Spleen (tissue), 11 donors: ENCODE measurements at regions not wholly inside any gene's neighbourhood (a gene's known extent, or its start where the extent isn't known, plus 50 kb on each side); places are given as distances from the start of the nearest gene placed in this dataset.

Source experiments
- DNase-seq: peaks from one replicate; pipeline ENCODE4 v3.0.0-alpha.2; 2020
- H3K27ac ChIP-seq, 8 donors: fragments of 200-600 bp; sonication (generic) in 7 of 8; 1 replicate in 4 of 8; 2 replicates in 4 of 8; pipeline versions ENCODE4 v1.5.0 to v1.8.0; 2016 to 2021; ENCODE audit warnings: inconsistent platforms in 4 of 8, mild to moderate bottlenecking in 4 of 8, moderate library complexity in 1 of 8
- H3K27me3 ChIP-seq, 7 donors: fragments of 200-600 bp; sonication (generic) in 6 of 7; replicated peaks in 1 of 7; 1 replicate in 4 of 7; 2 replicates in 3 of 7; pipeline versions ENCODE4 v1.5.0 to v1.8.0; 2016 to 2021; ENCODE audit warnings: inconsistent platforms in 3 of 7, mild to moderate bottlenecking in 1 of 7
- H3K36me3 ChIP-seq, 6 donors: fragments of 200-600 bp; sonication (generic) in 5 of 6; 1 replicate in 4 of 6; 2 replicates in 2 of 6; pipeline versions ENCODE4 v1.5.0 to v1.8.0; 2016 to 2021; ENCODE audit warnings: inconsistent platforms in 2 of 6
- H3K4me1 ChIP-seq, 6 donors: fragments of 200-600 bp; sonication (generic) in 5 of 6; 1 replicate in 3 of 6; 2 replicates in 3 of 6; pipeline versions ENCODE4 v1.5.0 to v1.8.0; 2016 to 2021; ENCODE audit warnings: inconsistent platforms in 3 of 6
- H3K4me3 ChIP-seq, 8 donors: fragments of 200-600 bp; sonication (generic) in 7 of 8; 1 replicate in 4 of 8; 2 replicates in 4 of 8; pipeline versions ENCODE4 v1.5.0 to v1.8.0; 2016 to 2021; ENCODE audit warnings: inconsistent platforms in 4 of 8, mild to moderate bottlenecking in 4 of 8, moderate library complexity in 2 of 8
- H3K9me3 ChIP-seq, 8 donors: fragments of 200-600 bp; sonication (generic) in 7 of 8; 1 replicate in 4 of 8; 2 replicates in 4 of 8; pipeline versions ENCODE4 v1.5.0 to v1.8.0; 2016 to 2021; ENCODE audit warnings: inconsistent platforms in 4 of 8
- POLR2A ChIP-seq, 3 donors: fragments of 450-650 bp; IDR thresholded peaks; one replicate each; pipeline ENCODE4 v1.5.1; 2017; ENCODE audit warnings: antibody characterized with exemption in 3 of 3, mild to moderate bottlenecking in 1 of 3
- POLR2AphosphoS5 ChIP-seq, 3 donors: sonication (generic); formaldehyde crosslinking; IDR thresholded peaks; one replicate each; pipeline ENCODE4 v1.5.1; 2017; ENCODE audit warnings: antibody characterized with exemption in 3 of 3
- WGBS, 5 donors: extraction: QIAGEN DNeasy Blood & Tissue Kit in 3 of 5; methylation state at CpG; one replicate each; pipeline versions ENCODE4 v1.1.5 to v1.1.7; 2013 to 2018; 5-methylcytosine and 5-hydroxymethylcytosine counted together
- intact Hi-C: fragments of 100-400 bp; cut with DNase I; formaldehyde crosslinking; loops from one replicate; pipeline ENCODE4 v1.15.0; 2023; ENCODE audit warnings: low total_unique reads
- TF ChIP-seq, protein P1 (sequence below), 11 experiments: fragments of 200-600 bp in 7 of 11; fragments of 450-650 bp in 4 of 11; sonication (generic) in 4 of 11; IDR thresholded peaks in 8 of 11; conservative IDR thresholded peaks in 3 of 11; 1 replicate in 7 of 11; 2 replicates in 4 of 11; pipeline versions ENCODE4 v1.4.0 to v1.8.0; 2016 to 2021; ENCODE audit warnings: antibody characterized with exemption in 11 of 11, inconsistent platforms in 4 of 11, mild to moderate bottlenecking in 1 of 11
- donor health status: healthy with polysubstance abuse.
- donor health status: DM: no; HTN: no; CAD: no; lungs with moderate emphysema.
- donor health status: DM: no; HTN: no; CAD: no.
- donor health status: Bipolar disorder and iron deficiency.
- donor health status: healthy.
- donor health status: DM: no; HTN: no; CAD: no.
- donor health status: DM: yes; HTN: yes; CAD: no.

DNA sequence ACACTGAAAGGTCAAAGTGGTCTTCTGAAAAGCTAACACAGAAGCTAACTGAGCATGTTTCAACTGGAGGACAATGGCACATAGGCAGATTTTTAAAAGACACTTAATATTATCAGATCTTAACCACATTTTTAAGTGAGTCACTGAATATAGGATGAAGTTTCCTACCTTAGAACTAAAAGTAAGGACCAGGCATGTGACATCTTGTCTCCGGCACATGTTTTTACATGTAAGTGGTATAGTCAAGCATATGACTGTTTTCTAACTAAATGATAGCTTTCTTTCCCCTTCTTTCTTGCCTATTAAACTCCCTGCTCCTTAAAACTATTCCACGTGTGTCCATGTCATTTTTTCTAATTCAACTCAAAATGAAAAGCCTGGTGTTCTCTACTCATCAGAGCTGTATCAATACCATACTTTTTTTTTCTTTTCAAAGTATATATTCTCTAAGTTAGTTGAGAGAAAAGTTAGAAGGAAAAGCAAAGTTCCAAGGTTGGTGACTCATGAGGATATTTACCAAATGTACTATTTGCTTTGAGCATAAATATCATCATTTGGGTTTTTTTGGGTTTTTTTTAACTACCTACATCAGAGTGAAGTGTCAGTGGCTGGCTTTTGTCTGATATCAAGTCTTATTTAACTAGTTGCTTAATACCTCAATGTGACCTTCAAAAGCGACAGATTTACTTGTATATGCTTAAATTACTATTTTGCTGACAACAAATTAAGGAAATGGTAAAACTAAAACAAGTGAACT is 127.5 kb downstream of the CRPPA start:
- Histone ChIP-seq H3K9me3 (no peaks in the 10 kb centered on the region), H3K4me1 (no peaks in the 10 kb centered on the region), H3K4me3 (no peak overlapping the region), H3K27me3 (no peaks in the 10 kb centered on the region), H3K27ac (no peak overlapping the region), H3K36me3 (no peaks in the 10 kb centered on the region)
- DNase-seq: no peak
- TF ChIP-seq POLR2A (IDR thresholded peaks at IDR 0.05) (no peak), POLR2AphosphoS5 (IDR thresholded peaks at IDR 0.05) (no peak)
- TF ChIP-seq, protein P1, sequence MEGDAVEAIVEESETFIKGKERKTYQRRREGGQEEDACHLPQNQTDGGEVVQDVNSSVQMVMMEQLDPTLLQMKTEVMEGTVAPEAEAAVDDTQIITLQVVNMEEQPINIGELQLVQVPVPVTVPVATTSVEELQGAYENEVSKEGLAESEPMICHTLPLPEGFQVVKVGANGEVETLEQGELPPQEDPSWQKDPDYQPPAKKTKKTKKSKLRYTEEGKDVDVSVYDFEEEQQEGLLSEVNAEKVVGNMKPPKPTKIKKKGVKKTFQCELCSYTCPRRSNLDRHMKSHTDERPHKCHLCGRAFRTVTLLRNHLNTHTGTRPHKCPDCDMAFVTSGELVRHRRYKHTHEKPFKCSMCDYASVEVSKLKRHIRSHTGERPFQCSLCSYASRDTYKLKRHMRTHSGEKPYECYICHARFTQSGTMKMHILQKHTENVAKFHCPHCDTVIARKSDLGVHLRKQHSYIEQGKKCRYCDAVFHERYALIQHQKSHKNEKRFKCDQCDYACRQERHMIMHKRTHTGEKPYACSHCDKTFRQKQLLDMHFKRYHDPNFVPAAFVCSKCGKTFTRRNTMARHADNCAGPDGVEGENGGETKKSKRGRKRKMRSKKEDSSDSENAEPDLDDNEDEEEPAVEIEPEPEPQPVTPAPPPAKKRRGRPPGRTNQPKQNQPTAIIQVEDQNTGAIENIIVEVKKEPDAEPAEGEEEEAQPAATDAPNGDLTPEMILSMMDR (IDR thresholded peaks at IDR 0.05 in 8 of 11, conservative IDR thresholded peaks at IDR 0.05 in 3 of 11): no peak
- intact Hi-C loops: no loop called here
- 82 to 88% (median 88%) methylated on average over 3 of the region's 3 CpGs for WGBS, 5 donors

DNA sequence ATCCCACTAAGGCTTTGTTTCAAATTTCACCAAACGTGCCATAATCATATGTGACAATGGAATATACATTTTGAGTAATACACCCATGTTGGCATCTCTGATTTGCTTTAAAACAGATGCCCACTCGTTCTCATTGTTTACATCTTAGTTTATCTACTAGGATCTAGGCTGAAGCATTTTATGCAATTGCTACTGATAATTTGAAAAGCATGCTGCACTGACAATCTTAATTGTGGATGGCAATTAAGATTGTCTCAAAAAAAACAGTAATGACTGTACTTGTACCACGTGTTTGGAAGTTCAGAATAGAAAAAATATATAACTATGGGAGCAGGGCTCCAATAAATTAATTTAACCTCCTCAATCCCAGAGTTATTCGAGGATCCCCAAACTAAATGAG is 136.8 kb downstream of the CRPPA start:
- intact Hi-C loops: no loop called here
- Histone ChIP-seq H3K27ac (no peak overlapping the region), H3K36me3 (no peaks in the 10 kb centered on the region), H3K9me3 (no peaks in the 10 kb centered on the region), H3K4me1 (no peaks in the 10 kb centered on the region), H3K27me3 (no peaks in the 10 kb centered on the region), H3K4me3 (no peak overlapping the region)
- 67 to 81% (median 73%) methylated on average over 4 of the region's 4 CpGs for WGBS, 5 donors
- no peak for DNase-seq
- TF ChIP-seq POLR2A (IDR thresholded peaks at IDR 0.05): no peak
- TF ChIP-seq POLR2AphosphoS5 (IDR thresholded peaks at IDR 0.05): no peak
- TF ChIP-seq, protein P1 (IDR thresholded peaks at IDR 0.05 in 8 of 11, conservative IDR thresholded peaks at IDR 0.05 in 3 of 11): no peak

DNA sequence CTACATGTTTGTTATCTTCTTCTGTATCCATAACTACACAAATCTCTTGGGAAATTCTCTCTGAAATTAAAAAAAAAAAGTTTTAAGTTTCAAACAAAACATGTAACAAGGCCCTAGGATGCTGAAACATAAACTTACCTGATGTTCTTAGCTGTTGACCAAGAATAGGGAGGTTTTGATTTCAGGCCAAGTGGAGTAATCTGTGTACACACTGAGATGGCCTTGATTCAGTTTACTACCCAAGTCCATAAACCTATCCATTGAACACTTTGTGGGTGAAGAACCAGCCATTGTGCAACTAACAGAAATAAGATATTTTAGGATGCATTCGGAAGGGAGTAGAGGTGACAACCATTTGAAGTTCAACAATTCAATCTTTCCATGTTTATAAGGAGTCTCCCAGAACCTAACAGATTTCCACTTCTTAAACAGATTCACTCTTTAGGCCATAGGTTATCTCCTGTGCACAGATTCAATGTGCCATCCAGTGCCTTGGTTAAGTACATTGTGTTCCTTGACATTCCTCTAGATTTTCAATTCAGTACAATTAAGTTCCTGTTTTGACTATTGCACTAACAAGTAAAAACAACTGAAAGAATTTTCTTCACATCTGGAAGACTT is 143.1 kb downstream of the CRPPA start:
- H3K4me3 ChIP-seq: no peak overlapping the region
- TF ChIP-seq, protein P1 (IDR thresholded peaks at IDR 0.05 in 8 of 11, conservative IDR thresholded peaks at IDR 0.05 in 3 of 11): no peak
- TF ChIP-seq POLR2A (IDR thresholded peaks at IDR 0.05) (no peak), POLR2AphosphoS5 (IDR thresholded peaks at IDR 0.05) (no peak)
- WGBS, 5 donors: 86 to 95% (median 93%) methylated on average over 1 of the region's 1 CpG
- no peaks in the 10 kb centered on the region for H3K9me3 ChIP-seq
- no peak for DNase-seq
- no peaks in the 10 kb centered on the region for H3K36me3 ChIP-seq
- no peak overlapping the region for H3K27ac ChIP-seq
- H3K27me3 ChIP-seq: no peaks in the 10 kb centered on the region
- intact Hi-C loops: no loop called here
- no peaks in the 10 kb centered on the region for H3K4me1 ChIP-seq

DNA sequence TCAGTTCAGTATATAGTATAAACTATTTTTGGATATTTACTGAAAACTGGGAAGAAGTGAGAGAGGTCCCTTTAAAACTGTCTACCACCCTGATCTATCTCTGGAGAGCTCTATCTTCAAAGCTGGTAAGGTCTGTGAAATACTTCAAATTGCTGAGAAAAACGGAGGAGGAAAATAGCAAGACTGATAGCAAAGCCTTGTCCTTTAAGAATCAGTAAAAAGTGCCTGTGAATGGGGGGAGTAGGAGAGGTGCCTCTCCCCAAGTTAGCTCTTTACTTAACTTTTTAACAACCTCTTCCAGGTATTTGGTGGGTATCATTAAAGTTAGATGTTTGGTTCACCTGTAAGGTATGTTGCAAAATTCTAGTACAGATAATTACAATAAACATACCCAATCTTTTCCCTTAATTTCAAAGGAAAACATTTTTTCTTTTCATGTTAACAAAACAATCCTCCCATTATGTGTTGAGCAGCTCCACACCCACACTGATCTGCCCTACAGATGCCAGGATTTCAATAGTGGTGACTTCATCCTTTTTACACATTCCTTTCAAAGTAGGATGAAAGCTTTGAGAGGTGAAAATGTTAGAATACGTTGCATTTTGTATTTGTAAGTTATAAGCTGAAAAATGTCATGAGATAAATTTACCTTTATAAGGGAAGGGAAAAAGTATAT is 149.2 kb downstream of the CRPPA start:
- intact Hi-C loops: no loop called here
- 54 to 74% (median 68%) methylated on average over 2 of the region's 2 CpGs for WGBS, 5 donors

More for the DNA sequence above, 149.2 kb downstream of the CRPPA start:
- TF ChIP-seq POLR2A (IDR thresholded peaks at IDR 0.05) (no peak), POLR2AphosphoS5 (IDR thresholded peaks at IDR 0.05) (no peak)
- TF ChIP-seq, protein P1 (IDR thresholded peaks at IDR 0.05 in 8 of 11, conservative IDR thresholded peaks at IDR 0.05 in 3 of 11): no peak
- no peak overlapping the region for H3K27ac ChIP-seq
- no peaks in the 10 kb centered on the region for H3K4me1 ChIP-seq
- no peaks in the 10 kb centered on the region for H3K27me3 ChIP-seq
- H3K9me3 ChIP-seq: no peaks in the 10 kb centered on the region
- no peak overlapping the region for H3K4me3 ChIP-seq
- no peak for DNase-seq
- H3K36me3 ChIP-seq: no peaks in the 10 kb centered on the region
